GM21381 (cell line): ENCODE measurements at regions not wholly inside any gene's neighbourhood (a gene's known extent, or its start where the extent isn't known, plus 50 kb on each side); places are given as distances from the start of the nearest gene placed in this dataset.
"Not testable (repeated sequence)": the region's sequence is repeated elsewhere in the genome, so short reads cannot be mapped to it uniquely, and the experiment has no call there.

Experiments used
- ATAC-seq: cut with Tn5 transposase; IDR thresholded peaks from one replicate; pipeline ENCODE4 v1.9.1; 2021; ENCODE audit warnings: mild to moderate bottlenecking, moderate library complexity; ENCODE audit not compliant: unreplicated experiment

- not testable (repeated sequence) for ATAC-seq
Measured at GRCh38 chr4:160549951-160550519, 1447.2 kb downstream of the RAPGEF2 start.

DNA sequence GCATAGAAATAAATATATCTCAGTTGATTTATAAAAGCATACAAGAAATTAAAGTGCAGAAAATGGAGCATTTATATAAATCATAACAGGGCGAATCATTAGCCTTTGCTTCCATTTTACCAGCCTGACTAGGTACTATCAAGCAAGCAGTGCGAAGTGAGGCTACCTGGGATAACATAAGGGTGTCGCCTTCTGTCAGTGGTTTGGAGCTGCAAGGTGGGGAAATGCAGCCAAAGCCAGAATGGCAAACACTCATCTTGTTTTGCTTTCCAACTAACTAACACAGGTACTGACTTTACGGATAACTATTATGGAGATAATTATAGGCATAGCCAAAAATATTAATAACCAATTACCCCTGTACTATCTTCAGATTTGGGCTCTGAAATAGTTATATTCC is 1459.8 kb downstream of the RAPGEF2 start:
- ATAC-seq = no peak

DNA sequence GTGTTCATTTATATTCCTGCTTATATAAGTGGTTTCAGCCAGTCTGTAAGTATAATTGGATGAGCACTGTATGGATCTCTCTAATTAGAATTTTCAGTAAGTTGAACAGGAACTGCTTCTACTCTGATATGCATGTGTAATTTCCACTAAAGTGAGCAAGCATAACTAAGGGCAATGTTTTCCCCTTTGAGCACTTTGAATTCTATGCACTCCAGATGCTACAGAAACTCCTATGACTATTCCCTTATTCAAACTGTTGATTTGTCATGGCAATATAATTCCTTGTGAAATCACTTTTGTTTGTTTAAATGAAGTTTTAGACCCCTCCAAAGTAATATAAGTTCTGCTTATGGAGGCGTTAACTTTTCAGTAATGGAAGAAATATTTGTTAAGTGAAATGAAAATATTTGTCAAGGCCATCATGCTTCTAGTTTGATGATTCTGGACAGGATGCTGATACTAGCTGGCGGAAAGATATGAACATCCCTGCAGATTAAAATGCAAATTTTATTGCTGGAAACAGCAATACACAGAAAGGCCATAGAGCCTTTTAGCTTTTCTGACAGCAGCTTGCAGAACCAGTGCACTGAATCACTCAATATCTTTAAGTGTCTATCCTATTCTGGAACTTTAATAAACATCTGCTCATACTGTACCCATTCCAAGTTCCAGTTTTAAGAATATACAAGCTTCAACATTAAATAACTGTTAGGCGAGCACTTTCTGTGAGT is 1460.8 kb downstream of the RAPGEF2 start:
- no peak for ATAC-seq

GRCh38 chr4:160567634-160568033 is 1464.8 kb downstream of the RAPGEF2 start:
- no peak for ATAC-seq

GRCh38 chr4:160570271-160570670 is 1467.4 kb downstream of the RAPGEF2 start:
- ATAC-seq = no peak

DNA sequence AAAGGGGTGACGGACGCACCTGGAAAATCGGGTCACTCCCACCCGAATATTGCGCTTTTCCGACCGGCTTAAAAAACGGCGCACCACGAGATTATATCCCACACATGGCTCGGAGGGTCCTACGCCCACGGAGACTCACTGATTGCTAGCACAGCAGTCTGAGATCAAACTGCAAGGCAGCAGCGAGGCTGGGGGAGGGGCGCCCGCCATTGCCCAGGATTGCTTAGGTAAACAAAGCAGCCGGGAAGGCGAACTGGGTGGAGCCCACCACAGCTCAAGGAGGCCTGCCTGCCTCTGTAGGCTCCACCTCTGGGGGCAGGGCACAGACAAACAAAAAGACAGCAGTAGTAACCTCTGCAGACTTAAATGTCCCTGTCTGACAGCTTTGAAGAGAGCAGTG is 1471.4 kb downstream of the RAPGEF2 start:
- not testable (repeated sequence) for ATAC-seq

- ATAC-seq = no peak
Measured at GRCh38 chr4:160580581-160580980, 1477.7 kb downstream of the RAPGEF2 start.

- no peak for ATAC-seq
Measured at GRCh38 chr4:160592258-160592657, 1489.4 kb downstream of the RAPGEF2 start.

- ATAC-seq = no peak
Measured at GRCh38 chr4:160595646-160596045, 1492.8 kb downstream of the RAPGEF2 start.

GRCh38 chr4:160604541-160604940 is 1501.7 kb downstream of the RAPGEF2 start:
- no peak for ATAC-seq

DNA sequence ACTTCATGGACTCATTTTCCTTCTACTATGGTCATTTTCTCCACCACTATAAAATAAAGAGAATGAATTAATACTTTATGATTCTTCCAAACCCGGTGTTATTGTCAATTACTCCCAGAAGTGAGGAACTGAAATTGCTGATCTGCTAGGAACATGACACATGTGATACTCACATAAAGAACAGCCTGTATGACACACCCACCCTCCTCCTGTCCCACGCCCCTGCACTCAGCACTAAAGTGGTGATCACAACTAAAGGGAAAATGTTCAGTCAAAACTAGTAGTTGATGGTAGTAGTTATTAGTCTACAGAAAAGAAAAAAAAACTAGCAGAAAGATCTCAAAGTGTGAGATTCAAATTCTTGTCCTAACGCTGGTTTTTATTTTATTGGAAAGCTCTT is 1508.3 kb downstream of the RAPGEF2 start:
- ATAC-seq = no peak

DNA sequence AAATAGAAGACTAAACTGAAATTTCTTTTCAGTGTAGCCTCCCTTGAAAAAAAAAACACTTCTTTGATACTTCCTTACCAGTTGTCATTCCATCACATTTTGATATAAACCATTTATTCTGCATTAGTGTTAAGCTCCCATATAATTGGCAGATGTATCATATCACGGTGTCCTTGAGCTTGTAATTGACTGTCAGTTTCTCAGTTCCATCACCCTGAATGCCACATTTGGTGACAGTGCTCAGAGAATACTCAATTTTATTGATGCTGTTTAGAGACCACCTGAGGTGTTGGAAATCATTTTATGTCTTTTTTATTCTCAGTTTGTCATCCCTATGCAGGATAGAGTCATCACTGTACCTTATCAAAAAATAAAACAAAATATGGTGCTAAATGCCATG is 1528.2 kb downstream of the RAPGEF2 start:
- ATAC-seq = no peak

- ATAC-seq = no peak
Measured at GRCh38 chr4:160652790-160653189, 1511.0 kb downstream of the FSTL5 start.

GRCh38 chr4:160675550-160675949 is 1488.2 kb downstream of the FSTL5 start:
- ATAC-seq = no peak

- no peak for ATAC-seq
Measured at GRCh38 chr4:160685729-160686128, 1478.1 kb downstream of the FSTL5 start.

- ATAC-seq = no peak
Measured at GRCh38 chr4:160701671-160702070, 1462.1 kb downstream of the FSTL5 start.

GRCh38 chr4:160709026-160709425 is 1454.8 kb downstream of the FSTL5 start:
- ATAC-seq = no peak

DNA sequence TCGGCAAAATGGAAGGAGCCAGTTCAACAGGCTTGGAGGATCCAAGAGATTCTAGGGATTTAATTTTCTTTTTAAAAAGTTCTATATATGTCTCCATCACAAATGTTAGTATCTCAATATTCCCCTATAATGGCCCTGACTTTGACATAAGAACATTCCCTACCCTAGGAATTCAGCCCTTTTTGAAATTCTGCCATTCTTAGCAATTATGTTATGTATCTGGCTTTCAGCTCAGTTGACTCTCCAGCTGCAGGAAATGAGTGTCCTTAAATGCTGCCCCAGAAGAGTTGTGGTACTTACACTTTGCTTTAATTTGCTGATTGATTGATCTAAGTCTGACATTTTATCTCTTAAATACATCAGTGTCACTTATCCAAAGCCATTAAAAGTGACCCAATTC is 1454.3 kb downstream of the FSTL5 start:
- no peak for ATAC-seq

- no peak for ATAC-seq
Measured at GRCh38 chr4:160716551-160716950, 1447.2 kb downstream of the FSTL5 start.

GRCh38 chr4:160717848-160718247 is 1446.0 kb downstream of the FSTL5 start:
- no peak for ATAC-seq

DNA sequence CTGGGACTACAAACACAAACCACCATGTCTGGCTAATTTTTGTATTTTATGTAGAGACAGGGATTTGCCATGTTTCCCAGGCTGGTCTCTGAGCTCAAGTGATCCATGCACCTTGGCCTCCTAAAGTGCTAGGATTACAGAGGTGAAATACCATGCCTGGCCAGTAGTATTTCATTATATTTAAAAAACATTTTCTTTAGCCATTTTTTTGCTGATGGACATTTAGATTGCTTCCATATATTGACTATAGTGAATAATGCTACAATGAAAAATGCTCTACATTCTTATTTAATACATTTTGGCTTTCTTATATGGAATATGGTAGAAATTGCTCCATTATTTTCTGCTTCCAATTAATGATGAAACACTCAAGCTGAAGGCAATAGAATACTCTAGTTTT is 1439.7 kb downstream of the FSTL5 start:
- ATAC-seq = no peak

GRCh38 chr4:160745126-160745525 is 1418.7 kb downstream of the FSTL5 start:
- no peak for ATAC-seq

DNA sequence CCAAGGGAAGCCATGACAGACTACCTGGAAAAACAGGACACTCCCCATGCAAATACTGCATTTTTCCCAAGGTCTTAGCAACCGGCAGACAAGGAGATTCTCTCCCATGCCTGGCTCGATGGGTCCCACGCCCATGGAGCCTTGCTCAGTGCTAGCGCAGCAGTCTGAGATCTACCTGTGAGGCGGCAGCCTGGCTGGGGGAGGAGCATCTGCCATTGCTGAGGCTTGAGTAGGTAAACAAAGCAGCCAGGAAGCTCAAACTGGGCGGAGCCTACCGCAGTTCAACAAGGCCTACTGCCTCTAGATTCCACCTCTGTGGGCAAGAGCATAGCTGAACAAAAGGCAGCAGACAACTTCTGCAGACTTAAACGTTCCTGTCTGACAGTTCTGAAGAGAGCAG is 1417.2 kb downstream of the FSTL5 start:
- not testable (repeated sequence) for ATAC-seq
